Fibroblast of pulmonary artery (primary cell): ENCODE measurements at regions not wholly inside any gene's neighbourhood (a gene's known extent, or its start where the extent isn't known, plus 50 kb on each side); places are given as distances from the start of the nearest gene placed in this dataset.
A peak's percentile ranks its signal among the peaks of the same experiment; 100 is the strongest.
"Not testable (repeated sequence)": the region's sequence is repeated elsewhere in the genome, so short reads cannot be mapped to it uniquely, and the experiment has no call there.

Experiments
- DNase-seq: peaks from one replicate; pipeline ENCODE4 v3.0.0-alpha.2; 2010; ENCODE audit warnings: low read depth
- H3K4me3 ChIP-seq: replicated peaks from 2 replicates; pipeline ENCODE4 v1.5.1; 2011; ENCODE audit warnings: low read depth, mild to moderate bottlenecking, control low read depth, low read length, moderate library complexity
- TF ChIP-seq, protein P1 (sequence below): IDR thresholded peaks from 2 replicates; pipeline ENCODE4 v1.5.1; 2011; ENCODE audit warnings: mild to moderate bottlenecking, control low read depth, low read length, inconsistent platforms; ENCODE audit errors: missing control alignments

DNA sequence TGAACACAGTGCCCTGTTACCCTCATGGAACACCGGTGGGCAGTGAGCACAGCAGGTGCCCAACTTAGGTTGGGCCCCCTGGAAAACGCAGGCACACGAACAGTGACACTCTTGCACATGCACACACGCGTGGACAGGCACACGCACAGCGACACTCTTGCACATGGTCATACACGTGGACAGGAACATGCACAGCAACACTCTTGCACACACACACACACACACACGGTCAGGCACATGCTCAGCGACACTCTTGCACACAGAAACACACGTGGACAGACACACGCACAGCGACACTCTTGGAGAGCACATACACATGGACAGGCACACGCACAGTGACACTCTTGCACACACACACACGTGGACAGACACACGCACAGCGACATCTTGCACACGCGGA lies 559.4 kb upstream of the ADAMTS16 start:
- H3K4me3 ChIP-seq = no peak overlapping the region
- TF ChIP-seq, protein P1, sequence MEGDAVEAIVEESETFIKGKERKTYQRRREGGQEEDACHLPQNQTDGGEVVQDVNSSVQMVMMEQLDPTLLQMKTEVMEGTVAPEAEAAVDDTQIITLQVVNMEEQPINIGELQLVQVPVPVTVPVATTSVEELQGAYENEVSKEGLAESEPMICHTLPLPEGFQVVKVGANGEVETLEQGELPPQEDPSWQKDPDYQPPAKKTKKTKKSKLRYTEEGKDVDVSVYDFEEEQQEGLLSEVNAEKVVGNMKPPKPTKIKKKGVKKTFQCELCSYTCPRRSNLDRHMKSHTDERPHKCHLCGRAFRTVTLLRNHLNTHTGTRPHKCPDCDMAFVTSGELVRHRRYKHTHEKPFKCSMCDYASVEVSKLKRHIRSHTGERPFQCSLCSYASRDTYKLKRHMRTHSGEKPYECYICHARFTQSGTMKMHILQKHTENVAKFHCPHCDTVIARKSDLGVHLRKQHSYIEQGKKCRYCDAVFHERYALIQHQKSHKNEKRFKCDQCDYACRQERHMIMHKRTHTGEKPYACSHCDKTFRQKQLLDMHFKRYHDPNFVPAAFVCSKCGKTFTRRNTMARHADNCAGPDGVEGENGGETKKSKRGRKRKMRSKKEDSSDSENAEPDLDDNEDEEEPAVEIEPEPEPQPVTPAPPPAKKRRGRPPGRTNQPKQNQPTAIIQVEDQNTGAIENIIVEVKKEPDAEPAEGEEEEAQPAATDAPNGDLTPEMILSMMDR = no peak
- DNase-seq = no peak

DNA sequence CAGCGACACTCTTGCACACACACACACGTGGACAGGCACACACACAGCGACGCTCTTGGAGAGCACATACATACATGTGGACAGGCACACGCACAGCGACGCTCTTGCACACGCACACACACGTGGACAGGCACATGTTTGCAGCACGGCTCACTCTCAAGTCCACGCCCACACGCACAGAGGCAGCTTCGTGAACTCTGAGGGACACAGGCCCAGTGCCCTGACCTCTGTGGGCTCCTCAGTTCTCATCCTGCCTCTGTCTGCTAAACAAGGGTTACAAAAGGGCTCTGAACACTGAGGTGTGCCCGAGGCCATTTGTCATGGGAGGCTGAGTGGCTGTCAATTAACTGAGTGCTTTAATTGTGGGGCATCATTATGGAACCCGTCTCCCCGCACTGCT lies 558.8 kb upstream of the ADAMTS16 start:
- no peak overlapping the region for H3K4me3 ChIP-seq
- DNase-seq = no peak
- TF ChIP-seq, protein P1 = no peak

DNA sequence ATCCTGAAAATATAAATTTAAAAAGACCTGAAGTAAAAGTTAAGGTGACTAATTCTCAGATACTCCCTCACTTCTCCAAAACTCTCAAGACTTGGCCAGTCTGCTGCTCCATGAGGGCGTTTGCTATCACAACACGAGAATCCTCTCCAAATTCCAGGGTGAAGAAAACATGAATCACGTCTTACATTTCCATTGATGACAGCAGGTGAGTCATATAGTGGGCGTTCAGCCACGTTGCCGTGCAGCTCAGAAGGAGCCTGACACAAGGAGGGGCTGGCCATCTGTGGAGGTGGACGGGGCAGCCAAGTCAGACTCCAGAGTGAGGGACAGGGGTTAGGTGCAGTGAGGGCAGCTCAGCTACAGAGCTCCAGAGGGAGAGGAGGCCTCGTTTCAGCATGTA lies 555.1 kb upstream of the ADAMTS16 start:
- peak; percentile 13 for DNase-seq
- no peak overlapping the region for H3K4me3 ChIP-seq
- TF ChIP-seq, protein P1 = no peak

DNA sequence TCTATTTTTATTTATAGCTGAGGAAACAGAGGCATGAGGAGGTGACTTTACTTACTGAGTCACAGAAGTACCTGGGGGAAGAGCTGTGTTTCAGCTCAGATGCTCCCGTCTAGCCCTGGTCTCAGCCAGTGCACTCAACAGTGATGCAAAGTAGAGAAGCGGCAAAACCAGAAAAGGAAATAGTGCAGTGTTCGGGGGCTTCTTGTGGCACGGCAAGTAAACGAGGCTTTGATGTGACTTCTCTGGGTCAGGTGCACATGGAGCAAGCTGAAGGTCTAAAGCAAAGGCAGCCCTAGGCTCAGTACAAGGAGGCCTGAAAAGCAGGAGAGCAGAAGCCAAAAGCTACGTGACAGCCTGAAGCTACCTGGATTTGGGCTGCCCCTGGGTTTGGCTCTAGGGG lies 526.7 kb upstream of the ADAMTS16 start:
- TF ChIP-seq, protein P1 = no peak
- no peak for DNase-seq
- H3K4me3 ChIP-seq = no peak overlapping the region

DNA sequence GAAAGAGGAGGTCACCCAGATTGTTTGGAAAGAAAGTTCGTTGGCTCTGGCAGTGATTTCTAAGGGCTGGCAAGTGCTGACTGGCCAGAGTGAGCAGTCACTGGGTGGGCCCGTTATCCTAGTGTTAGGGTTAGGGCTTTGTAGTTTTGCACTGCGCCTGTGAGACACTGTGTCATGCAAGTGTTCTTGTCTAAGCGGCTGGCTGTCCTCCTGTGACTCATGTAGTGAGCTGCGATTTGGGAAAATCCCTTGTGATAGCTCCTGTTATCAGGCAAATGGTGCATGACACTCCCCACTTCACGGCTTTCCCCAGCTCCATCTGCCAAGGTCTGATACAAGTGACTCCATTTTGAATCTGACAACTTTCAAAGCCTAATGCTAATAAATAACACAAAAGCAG lies 526.0 kb upstream of the ADAMTS16 start:
- no peak for DNase-seq
- H3K4me3 ChIP-seq = no peak overlapping the region
- TF ChIP-seq, protein P1 = no peak

DNA sequence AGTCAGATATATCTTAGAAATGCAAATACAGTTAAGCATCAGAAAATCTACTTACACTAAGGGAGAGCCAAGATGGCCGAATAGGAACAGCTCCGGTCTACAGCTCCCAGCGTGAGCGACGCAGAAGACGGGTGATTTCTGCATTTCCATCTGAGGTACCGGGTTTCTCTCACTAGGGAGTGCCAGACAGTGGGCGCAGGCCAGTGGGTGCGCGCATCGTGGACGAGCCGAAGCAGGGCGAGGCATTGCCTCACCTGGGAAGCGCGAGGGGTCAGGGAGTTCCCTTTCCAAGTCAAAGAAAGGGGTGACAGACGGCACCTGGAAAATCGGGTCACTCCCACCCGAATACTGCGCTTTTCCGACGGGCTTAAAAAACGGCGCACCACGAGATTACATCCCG lies 524.8 kb upstream of the ADAMTS16 start:
- DNase-seq = not testable (repeated sequence)

DNA sequence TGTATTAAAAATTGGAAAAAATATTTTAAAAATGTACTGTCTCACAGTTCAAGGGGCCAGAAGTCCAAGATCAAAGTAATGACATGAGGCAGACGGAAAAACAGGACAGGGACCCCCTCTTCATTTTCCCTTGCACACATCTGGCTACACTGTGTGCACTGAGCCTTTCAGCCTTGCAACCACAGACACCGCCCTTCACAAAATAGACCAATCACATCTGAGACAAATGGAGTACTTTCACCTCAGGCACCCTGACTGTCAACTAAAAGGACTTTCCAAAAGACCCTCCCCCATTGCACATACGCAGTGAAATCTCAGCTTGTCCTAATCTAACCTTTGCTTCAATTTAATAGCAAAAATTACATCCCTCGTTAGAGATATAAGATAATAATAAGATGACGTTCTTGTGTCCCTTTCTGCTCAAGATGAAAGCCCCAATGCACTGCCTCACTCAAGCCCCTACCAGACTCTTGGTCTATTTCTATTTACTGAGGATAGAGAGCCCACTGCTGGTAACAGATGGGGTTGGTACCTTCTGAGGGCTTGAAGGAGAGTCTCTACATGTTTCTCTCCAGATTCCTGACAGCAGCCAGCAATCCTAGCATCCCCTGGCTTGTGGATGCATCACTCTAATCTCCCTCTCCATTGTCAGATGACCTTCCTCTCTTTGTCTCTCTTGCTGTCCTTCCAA lies 514.8 kb upstream of the ADAMTS16 start:
- TF ChIP-seq, protein P1 = no peak
- DNase-seq = no peak

More for the DNA sequence above, 524.8 kb upstream of the ADAMTS16 start:
- H3K4me3 ChIP-seq = not testable (repeated sequence)

DNA sequence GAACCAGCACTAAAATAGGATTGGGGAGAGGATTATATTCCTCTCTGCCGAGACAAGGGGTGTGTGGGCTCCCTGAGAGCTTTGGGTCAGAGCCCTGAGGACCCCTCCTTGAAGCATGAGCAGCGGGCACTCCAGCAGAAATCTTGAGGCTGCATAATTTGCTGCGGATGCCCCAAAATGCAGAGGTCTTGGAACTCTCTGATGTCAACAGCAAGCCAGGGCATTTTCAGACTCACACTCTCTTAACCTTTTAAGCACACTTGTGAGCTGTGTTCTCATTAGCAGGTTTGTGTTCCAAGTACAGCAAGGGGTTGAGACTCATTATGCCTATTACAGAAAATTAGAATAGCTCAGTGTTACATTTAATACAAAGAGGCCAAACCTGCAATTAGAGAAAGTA lies 513.0 kb upstream of the ADAMTS16 start:
- no peak overlapping the region for H3K4me3 ChIP-seq
- TF ChIP-seq, protein P1 = no peak
- DNase-seq = no peak

More for the DNA sequence above, 514.8 kb upstream of the ADAMTS16 start:
- no peak overlapping the region for H3K4me3 ChIP-seq
